Left lobe of liver (tissue), 2 donors: ENCODE measurements at regions not wholly inside any gene's neighbourhood (a gene's known extent, or its start where the extent isn't known, plus 50 kb on each side); places are given as distances from the start of the nearest gene placed in this dataset.

ENCODE experiments used
- ATAC-seq: fragments of 200-7000 bp; cut with Tn5 transposase; one replicate; pipeline ENCODE4 v1.9.1; 2020; ENCODE audit warnings: mild to moderate bottlenecking, moderate library complexity
- DNase-seq: peaks from one replicate; pipeline ENCODE4 v3.0.0-alpha.2; 2020; ENCODE audit warnings: low spot score
- donor health status: DM: no; HTN: no; CAD: no; lungs with moderate emphysema.
- donor health status: DM: no; HTN: yes; CAD: no.

GRCh38 chr10:117914334-117914733 is 132.4 kb downstream of the RAB11FIP2 start:
- ATAC-seq (no peak), DNase-seq (no peak)

- DNase-seq, result no peak
- ATAC-seq, result no peak
These were observed 125.8 kb downstream of the RAB11FIP2 start for GRCh38 chr10:117920956-117921355.

GRCh38 chr10:117921421-117921820 is 125.3 kb downstream of the RAB11FIP2 start:
- no peak for ATAC-seq
- no peak for DNase-seq

GRCh38 chr10:117924820-117925219 is 121.9 kb downstream of the RAB11FIP2 start:
- ATAC-seq (no peak), DNase-seq (no peak)

- ATAC-seq (no peak), DNase-seq (no peak)
These were observed 121.4 kb downstream of the RAB11FIP2 start for GRCh38 chr10:117925369-117925768.

- ATAC-seq (no peak), DNase-seq (no peak)
These were observed 120.2 kb downstream of the RAB11FIP2 start for GRCh38 chr10:117926491-117926890.

GRCh38 chr10:117927332-117927731 is 119.4 kb downstream of the RAB11FIP2 start:
- DNase-seq (no peak), ATAC-seq (no peak)

GRCh38 chr10:117927871-117928270 is 118.9 kb downstream of the RAB11FIP2 start:
- no peak for DNase-seq

GRCh38 chr10:117928281-117928680 is 118.5 kb downstream of the RAB11FIP2 start:
- ATAC-seq (no peak), DNase-seq (no peak)

More at GRCh38 chr10:117927871-117928270, 118.9 kb downstream of the RAB11FIP2 start:
- ATAC-seq, result no peak

GRCh38 chr10:117928741-117929140 is 118.0 kb downstream of the RAB11FIP2 start:
- no peak for ATAC-seq

GRCh38 chr10:117929327-117930067 is 117.2 kb downstream of the RAB11FIP2 start:
- no peak for DNase-seq

More at GRCh38 chr10:117928741-117929140, 118.0 kb downstream of the RAB11FIP2 start:
- no peak for DNase-seq

GRCh38 chr10:117931078-117931477 is 115.7 kb downstream of the RAB11FIP2 start:
- ATAC-seq, result no peak
- DNase-seq, result no peak

More at GRCh38 chr10:117929327-117930067, 117.2 kb downstream of the RAB11FIP2 start:
- ATAC-seq, result no peak

GRCh38 chr10:117933036-117933435 is 113.7 kb downstream of the RAB11FIP2 start:
- no peak for ATAC-seq
- no peak for DNase-seq

GRCh38 chr10:117934477-117934876 is 112.3 kb downstream of the RAB11FIP2 start:
- ATAC-seq (no peak), DNase-seq (no peak)

GRCh38 chr10:117936141-117936540 is 110.6 kb downstream of the RAB11FIP2 start:
- ATAC-seq (no peak), DNase-seq (no peak)

- no peak for ATAC-seq
- no peak for DNase-seq
These were observed 110.2 kb downstream of the RAB11FIP2 start for GRCh38 chr10:117936566-117936965.

- DNase-seq (no peak), ATAC-seq (no peak)
These were observed 109.8 kb downstream of the RAB11FIP2 start for GRCh38 chr10:117936976-117937375.

- ATAC-seq, result no peak
- DNase-seq, result no peak
These were observed 108.6 kb downstream of the RAB11FIP2 start for GRCh38 chr10:117938104-117938503.

- ATAC-seq (no peak), DNase-seq (no peak)
These were observed 104.5 kb downstream of the RAB11FIP2 start for GRCh38 chr10:117942226-117942625.

- ATAC-seq (no peak), DNase-seq (no peak)
These were observed 101.9 kb downstream of the RAB11FIP2 start for GRCh38 chr10:117944676-117945447.

- no peak for DNase-seq
- ATAC-seq, result no peak
These were observed 101.1 kb downstream of the RAB11FIP2 start for GRCh38 chr10:117945651-117946050.

- DNase-seq (no peak), ATAC-seq (no peak)
These were observed 100.1 kb downstream of the RAB11FIP2 start for GRCh38 chr10:117946525-117947070.
